Thoracic aorta (tissue), 2 donors: ENCODE measurements at regions not wholly inside any gene's neighbourhood (a gene's known extent, or its start where the extent isn't known, plus 50 kb on each side); places are given as distances from the start of the nearest gene placed in this dataset.

Experiments
- ATAC-seq: fragments of 150-250 bp; one replicate; pipeline ENCODE4 v1.8.0; 2017; ENCODE audit warnings: low read depth; ENCODE audit not compliant: insufficient number of reproducible peaks, low FRiP score
- DNase-seq: peaks from one replicate; pipeline ENCODE4 v3.0.0-alpha.2; 2020; ENCODE audit warnings: low spot score
- H3K27ac ChIP-seq, 2 donors: fragments of 200-600 bp; sonication (generic); 1 replicate in 1 of 2; 2 replicates in 1 of 2; pipeline ENCODE4 v1.5.1; 2016; ENCODE audit warnings: mild to moderate bottlenecking in 2 of 2, moderate library complexity in 2 of 2
- H3K27me3 ChIP-seq: fragments of 200-600 bp; sonication (generic); replicated peaks from 2 replicates; pipeline ENCODE4 v1.6.0; 2016; ENCODE audit warnings: mild to moderate bottlenecking; ENCODE audit not compliant: insufficient read depth
- H3K36me3 ChIP-seq: fragments of 200-600 bp; sonication (generic); one replicate; pipeline ENCODE4 v1.5.1; 2016
- H3K4me1 ChIP-seq, 2 donors: fragments of 200-600 bp; sonication (generic); 1 replicate in 1 of 2; 2 replicates in 1 of 2; pipeline versions ENCODE4 v1.5.1 to v1.6.0; 2016; ENCODE audit warnings: low read depth in 2 of 2, mild to moderate bottlenecking in 1 of 2; ENCODE audit not compliant: control insufficient read depth in 1 of 2
- H3K4me3 ChIP-seq: fragments of 200-600 bp; sonication (generic); 2 replicates; pipeline ENCODE4 v1.5.1; 2016; ENCODE audit warnings: mild to moderate bottlenecking
- H3K9me3 ChIP-seq: fragments of 200-600 bp; sonication (generic); 2 replicates; pipeline ENCODE4 v1.5.1; 2016
- TF ChIP-seq, protein P1 (sequence below): fragments of 200-600 bp; sonication (generic); IDR thresholded peaks from one replicate; pipeline ENCODE4 v1.5.1; 2019; ENCODE audit warnings: antibody characterized with exemption

GRCh38 chr1:112312879-112313278 is 83.1 kb upstream of the CTTNBP2NL start:
- H3K27ac ChIP-seq = no peak overlapping the region
- H3K9me3 ChIP-seq = no peaks in the 10 kb centered on the region
- ATAC-seq = no peak
- TF ChIP-seq, protein P1, sequence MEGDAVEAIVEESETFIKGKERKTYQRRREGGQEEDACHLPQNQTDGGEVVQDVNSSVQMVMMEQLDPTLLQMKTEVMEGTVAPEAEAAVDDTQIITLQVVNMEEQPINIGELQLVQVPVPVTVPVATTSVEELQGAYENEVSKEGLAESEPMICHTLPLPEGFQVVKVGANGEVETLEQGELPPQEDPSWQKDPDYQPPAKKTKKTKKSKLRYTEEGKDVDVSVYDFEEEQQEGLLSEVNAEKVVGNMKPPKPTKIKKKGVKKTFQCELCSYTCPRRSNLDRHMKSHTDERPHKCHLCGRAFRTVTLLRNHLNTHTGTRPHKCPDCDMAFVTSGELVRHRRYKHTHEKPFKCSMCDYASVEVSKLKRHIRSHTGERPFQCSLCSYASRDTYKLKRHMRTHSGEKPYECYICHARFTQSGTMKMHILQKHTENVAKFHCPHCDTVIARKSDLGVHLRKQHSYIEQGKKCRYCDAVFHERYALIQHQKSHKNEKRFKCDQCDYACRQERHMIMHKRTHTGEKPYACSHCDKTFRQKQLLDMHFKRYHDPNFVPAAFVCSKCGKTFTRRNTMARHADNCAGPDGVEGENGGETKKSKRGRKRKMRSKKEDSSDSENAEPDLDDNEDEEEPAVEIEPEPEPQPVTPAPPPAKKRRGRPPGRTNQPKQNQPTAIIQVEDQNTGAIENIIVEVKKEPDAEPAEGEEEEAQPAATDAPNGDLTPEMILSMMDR = no peak
- H3K36me3 ChIP-seq = no peaks in the 10 kb centered on the region
- DNase-seq = no peak
- H3K4me3 ChIP-seq = no peak overlapping the region
- H3K4me1 ChIP-seq = peaks cover 0 to 9% of the 10 kb centered on the region in 2 donors
- H3K27me3 ChIP-seq = no peaks in the 10 kb centered on the region

DNA sequence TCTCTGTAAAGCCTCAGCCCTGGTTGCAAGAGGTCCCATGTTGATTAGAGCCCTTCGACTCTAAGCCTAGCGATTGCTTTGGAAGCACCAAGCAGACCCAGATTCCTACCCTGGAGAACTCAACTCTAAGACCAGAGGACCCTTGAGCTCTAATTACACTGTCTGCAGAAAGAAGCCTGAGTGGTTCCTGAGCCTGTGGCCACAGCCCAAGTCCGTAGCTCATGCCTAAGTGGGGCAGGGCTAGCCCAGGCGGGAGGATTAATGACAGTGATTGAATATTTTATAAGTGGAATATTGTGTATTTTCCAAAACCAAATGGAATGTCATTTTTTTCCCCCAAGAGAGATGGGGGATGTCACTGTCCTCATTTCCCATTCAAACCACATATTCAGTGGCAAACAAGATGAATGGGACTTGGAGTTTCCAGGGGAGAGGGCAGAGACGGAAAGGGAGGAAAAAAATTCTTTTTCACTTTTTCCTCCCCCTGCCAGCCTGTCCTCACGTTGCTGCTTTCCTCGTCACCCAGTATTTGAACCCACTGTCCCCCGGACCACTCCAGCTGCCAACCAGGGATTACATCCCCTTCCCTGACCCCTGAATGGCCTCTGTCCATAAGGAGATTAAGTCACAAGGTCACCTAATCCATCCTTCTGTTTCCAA is 79.6 kb upstream of the CTTNBP2NL start:
- Histone ChIP-seq H3K27me3 (no peaks in the 10 kb centered on the region), H3K36me3 (no peaks in the 10 kb centered on the region), H3K4me1 (peaks cover 0 to 13% of the 10 kb centered on the region in 2 donors), H3K4me3 (no peak overlapping the region), H3K9me3 (no peaks in the 10 kb centered on the region), H3K27ac (no peak overlapping the region)
- DNase-seq (no peak), ATAC-seq (no peak)
- TF ChIP-seq, protein P1 = no peak

- H3K27me3 ChIP-seq = no peaks in the 10 kb centered on the region
- ATAC-seq = no peak
- DNase-seq = no peak
- H3K36me3 ChIP-seq = no peaks in the 10 kb centered on the region
- H3K27ac ChIP-seq = no peak overlapping the region
- no peaks in the 10 kb centered on the region for H3K9me3 ChIP-seq
- peaks cover 0 to 13% of the 10 kb centered on the region in 2 donors for H3K4me1 ChIP-seq
- H3K4me3 ChIP-seq = no peak overlapping the region
- TF ChIP-seq, protein P1 = no peak
Observed at GRCh38 chr1:112317140-112317539, 78.9 kb upstream of the CTTNBP2NL start.

DNA sequence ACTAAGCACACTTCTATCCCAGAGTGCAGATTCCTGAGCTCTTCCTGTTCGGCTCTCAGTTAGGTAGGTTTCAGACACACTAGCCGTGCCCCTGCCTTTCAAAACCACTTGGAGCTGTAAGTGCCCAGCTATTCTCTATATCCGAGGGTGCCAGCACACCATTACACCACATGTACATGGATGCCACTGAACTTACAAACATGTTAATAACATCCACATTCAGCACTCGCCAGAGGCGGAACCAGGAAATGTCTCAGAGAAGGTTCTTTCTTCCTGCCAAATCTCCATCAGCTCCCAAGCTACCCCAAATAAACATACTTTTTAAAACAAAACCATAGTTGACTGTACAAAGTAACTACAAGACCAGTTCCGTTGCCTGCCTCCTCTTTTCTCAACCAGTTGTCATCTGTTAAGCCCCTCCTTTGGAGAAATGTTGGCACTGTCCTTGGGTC is 78.4 kb upstream of the CTTNBP2NL start:
- ATAC-seq = no peak
- peaks cover 0 to 13% of the 10 kb centered on the region in 2 donors for H3K4me1 ChIP-seq

DNA sequence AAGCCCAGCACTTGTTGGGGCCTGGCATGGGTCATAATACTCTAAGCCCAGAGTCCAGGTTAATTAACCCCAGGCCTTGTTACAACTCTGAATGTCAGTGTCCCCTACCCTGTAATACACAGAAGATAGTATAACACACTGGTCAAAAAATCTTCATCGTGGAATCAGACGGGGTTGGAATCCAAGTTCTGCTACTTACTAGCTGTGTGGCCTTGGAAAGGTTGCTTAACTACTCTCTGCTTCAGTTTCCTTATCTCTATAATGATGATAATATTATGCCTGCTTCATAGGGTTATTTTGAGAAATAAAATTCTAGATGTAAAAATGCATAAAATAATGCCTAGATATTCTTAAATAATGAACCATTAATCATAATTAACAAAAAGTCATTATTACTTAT is 77.8 kb upstream of the CTTNBP2NL start:
- H3K4me1 ChIP-seq = peaks cover 0 to 13% of the 10 kb centered on the region in 2 donors
- H3K36me3 ChIP-seq = no peaks in the 10 kb centered on the region
- ATAC-seq (no peak), DNase-seq (no peak)
- TF ChIP-seq, protein P1 = no peak
- no peaks in the 10 kb centered on the region for H3K9me3 ChIP-seq
- H3K27ac ChIP-seq = peak overlapping the region in 1 of 2 donors; percentile 16
- H3K27me3 ChIP-seq = no peaks in the 10 kb centered on the region
- no peak overlapping the region for H3K4me3 ChIP-seq

More for the DNA sequence above, 78.4 kb upstream of the CTTNBP2NL start:
- no peaks in the 10 kb centered on the region for H3K27me3 ChIP-seq
- H3K27ac ChIP-seq = peak overlapping the region in 1 of 2 donors; percentile 16
- H3K36me3 ChIP-seq = no peaks in the 10 kb centered on the region
- TF ChIP-seq, protein P1 = no peak
- no peak for DNase-seq
- no peaks in the 10 kb centered on the region for H3K9me3 ChIP-seq
- no peak overlapping the region for H3K4me3 ChIP-seq
